SK-N-SH treated with all-trans-retinoic acid at 6 μM for 48 hours (cell line): ENCODE measurements at regions not wholly inside any gene's neighbourhood (a gene's known extent, or its start where the extent isn't known, plus 50 kb on each side); places are given as distances from the start of the nearest gene placed in this dataset.

Experiments
- PPARA ChIP-seq: fragments of 250-450 bp; sonication (Bioruptor Pico); IDR thresholded peaks from 2 replicates; pipeline ENCODE4 v1.5.0; 2020; ENCODE audit warnings: mild to moderate bottlenecking, borderline replicate concordance
- TCF4 ChIP-seq: fragments of 250-450 bp; sonication (Bioruptor Pico); IDR thresholded peaks from 2 replicates; pipeline ENCODE4 v1.8.0; 2021; ENCODE audit warnings: mild to moderate bottlenecking, moderate library complexity, borderline replicate concordance
- TF ChIP-seq, protein P1 (sequence below): fragments of 250-450 bp; sonication (Bioruptor Pico); IDR thresholded peaks from 2 replicates; pipeline ENCODE4 v1.8.0; 2020; ENCODE audit warnings: mild to moderate bottlenecking, moderate library complexity, borderline replicate concordance

DNA sequence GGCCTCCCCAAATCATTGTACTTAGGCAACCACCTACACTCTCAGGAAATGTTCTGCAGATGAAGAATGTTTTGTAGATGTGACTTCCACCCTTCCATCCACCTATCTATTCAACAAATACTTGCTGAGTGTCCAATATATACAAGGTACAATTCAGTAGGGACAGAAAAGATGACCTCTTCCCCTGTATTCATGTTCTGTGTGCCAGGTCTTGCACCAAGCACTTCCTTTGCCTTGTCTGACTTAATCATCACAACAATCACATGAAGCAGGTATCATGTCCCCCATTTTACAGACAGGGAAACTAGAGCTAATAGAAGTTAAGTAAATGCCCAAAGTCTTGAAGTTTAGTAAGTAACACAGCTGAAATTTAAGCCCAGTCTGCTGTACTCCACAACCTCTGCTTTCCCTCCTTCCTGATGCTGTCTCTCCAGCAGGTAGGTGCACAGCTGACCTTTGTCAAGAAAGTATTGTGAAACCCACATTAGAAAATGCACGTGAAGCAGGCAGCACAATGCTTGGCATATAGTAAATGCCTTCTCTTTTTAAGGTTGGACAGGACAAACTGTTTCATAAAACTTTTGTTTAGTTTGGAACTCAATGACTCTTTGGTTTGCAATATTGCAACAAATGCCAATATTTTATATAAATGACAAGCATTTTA lies 296.5 kb downstream of the DEPDC1B start:
- no peak for TF ChIP-seq PPARA (CRISPR knock-in tag)
- TF ChIP-seq, protein P1, sequence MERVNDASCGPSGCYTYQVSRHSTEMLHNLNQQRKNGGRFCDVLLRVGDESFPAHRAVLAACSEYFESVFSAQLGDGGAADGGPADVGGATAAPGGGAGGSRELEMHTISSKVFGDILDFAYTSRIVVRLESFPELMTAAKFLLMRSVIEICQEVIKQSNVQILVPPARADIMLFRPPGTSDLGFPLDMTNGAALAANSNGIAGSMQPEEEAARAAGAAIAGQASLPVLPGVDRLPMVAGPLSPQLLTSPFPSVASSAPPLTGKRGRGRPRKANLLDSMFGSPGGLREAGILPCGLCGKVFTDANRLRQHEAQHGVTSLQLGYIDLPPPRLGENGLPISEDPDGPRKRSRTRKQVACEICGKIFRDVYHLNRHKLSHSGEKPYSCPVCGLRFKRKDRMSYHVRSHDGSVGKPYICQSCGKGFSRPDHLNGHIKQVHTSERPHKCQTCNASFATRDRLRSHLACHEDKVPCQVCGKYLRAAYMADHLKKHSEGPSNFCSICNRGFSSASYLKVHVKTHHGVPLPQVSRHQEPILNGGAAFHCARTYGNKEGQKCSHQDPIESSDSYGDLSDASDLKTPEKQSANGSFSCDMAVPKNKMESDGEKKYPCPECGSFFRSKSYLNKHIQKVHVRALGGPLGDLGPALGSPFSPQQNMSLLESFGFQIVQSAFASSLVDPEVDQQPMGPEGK (CRISPR knock-in tag) = no peak
- no peak for TF ChIP-seq TCF4 (CRISPR knock-in tag)
